ENCODE measurements at regions not wholly inside any gene's neighbourhood (a gene's known extent, or its start where the extent isn't known, plus 50 kb on each side); places are given as distances from the start of the nearest gene placed in this dataset.

DNA sequence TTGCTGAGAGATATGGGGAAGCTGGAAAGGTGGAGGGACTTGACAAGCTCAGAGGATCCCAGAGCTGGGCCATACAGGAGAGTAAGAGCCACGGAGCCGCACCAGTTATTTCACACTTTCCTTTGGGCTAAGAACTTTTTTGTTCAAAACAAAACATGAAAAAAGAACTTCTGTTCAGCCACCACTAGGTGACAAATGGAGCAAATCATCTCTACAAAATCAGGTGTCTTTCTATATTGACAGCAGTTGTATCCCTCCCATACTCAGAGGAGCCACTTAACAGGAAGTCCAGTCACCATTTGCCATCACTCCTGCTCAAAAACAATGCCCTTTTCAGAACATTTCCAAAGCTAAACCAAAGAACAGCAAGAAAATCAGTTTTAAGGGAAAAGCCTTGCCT, 70.3 kb upstream of the DBX2 start:
- Histone ChIP-seq H3F3A (ENCODE audit: insufficient read depth, low read length) (no peaks in the 10 kb centered on the region), H2AFZ (ENCODE audit: low read length) (no peak overlapping the region), H4K20me1 (ENCODE audit: insufficient read depth, low read length) (no peaks in the 10 kb centered on the region), H3K79me2 (ENCODE audit: insufficient read depth, low read length) (no peaks in the 10 kb centered on the region), H3K9ac (ENCODE audit: low read length) (no peak overlapping the region), H3K9me2 (ENCODE audit: low read depth, low read length) (no peaks in the 10 kb centered on the region), H3K4me2 (ENCODE audit: low read length) (no peak overlapping the region), H3K4me3 (ENCODE audit: low read depth, low read length, poor library complexity, severe bottlenecking) (no peak overlapping the region), H3K4me1 (ENCODE audit: insufficient read depth, low read length, severe bottlenecking) (no peaks in the 10 kb centered on the region), H3K36me3 (ENCODE audit: insufficient read depth, low read length) (no peaks in the 10 kb centered on the region), H3K27ac (ENCODE audit: low read depth, low read length, poor library complexity, severe bottlenecking) (no peak overlapping the region), H3K27me3 (ENCODE audit: insufficient read depth, low read length) (no peaks in the 10 kb centered on the region), H3K9me3 (ENCODE audit: low read length) (no peaks in the 10 kb centered on the region)
- TF ChIP-seq EZH2 (IDR thresholded peaks at IDR 0.05; ENCODE audit: borderline replicate concordance, low read length): no peak
- TF ChIP-seq, protein P1, sequence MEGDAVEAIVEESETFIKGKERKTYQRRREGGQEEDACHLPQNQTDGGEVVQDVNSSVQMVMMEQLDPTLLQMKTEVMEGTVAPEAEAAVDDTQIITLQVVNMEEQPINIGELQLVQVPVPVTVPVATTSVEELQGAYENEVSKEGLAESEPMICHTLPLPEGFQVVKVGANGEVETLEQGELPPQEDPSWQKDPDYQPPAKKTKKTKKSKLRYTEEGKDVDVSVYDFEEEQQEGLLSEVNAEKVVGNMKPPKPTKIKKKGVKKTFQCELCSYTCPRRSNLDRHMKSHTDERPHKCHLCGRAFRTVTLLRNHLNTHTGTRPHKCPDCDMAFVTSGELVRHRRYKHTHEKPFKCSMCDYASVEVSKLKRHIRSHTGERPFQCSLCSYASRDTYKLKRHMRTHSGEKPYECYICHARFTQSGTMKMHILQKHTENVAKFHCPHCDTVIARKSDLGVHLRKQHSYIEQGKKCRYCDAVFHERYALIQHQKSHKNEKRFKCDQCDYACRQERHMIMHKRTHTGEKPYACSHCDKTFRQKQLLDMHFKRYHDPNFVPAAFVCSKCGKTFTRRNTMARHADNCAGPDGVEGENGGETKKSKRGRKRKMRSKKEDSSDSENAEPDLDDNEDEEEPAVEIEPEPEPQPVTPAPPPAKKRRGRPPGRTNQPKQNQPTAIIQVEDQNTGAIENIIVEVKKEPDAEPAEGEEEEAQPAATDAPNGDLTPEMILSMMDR (IDR thresholded peaks at IDR 0.05; ENCODE audit: low read length): no peak; the same call in 1 of the 2 replicates

DNA sequence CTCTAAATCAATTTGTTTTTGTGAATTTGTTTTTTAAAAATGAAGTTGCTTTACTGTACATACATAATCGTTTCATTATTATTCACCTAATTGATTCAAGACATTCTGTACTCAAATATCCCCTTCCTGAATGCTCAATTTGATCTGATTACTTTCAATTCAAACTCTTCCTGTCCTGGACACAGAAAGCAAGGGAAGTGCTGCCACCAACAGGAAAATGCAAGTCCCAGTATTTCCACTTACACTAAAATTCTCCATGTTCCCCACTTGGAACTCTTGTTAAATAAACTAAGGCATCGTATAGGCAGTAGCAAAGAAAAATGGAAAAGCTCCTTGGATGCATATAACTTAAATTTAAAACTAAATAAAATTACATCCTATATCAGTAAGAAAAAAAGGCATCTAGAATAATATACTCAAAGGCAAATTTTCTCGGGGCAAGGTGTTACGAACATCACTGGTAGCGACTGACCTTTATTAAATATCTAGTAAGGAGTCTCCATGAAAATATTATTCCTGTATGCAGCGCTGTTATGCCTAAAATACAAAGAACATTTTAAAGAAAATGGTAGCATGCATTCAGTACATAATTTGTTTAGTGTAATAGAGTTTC, 72.0 kb upstream of the DBX2 start:
- no peaks in the 10 kb centered on the region for H4K20me1 ChIP-seq (ENCODE audit: insufficient read depth, low read length)
- H3K9me2 ChIP-seq (ENCODE audit: low read depth, low read length): no peaks in the 10 kb centered on the region
- no peak overlapping the region for H2AFZ ChIP-seq (ENCODE audit: low read length)
- H3K27me3 ChIP-seq (ENCODE audit: insufficient read depth, low read length): no peaks in the 10 kb centered on the region
- H3K27ac ChIP-seq (ENCODE audit: low read depth, low read length, poor library complexity, severe bottlenecking): no peak overlapping the region
- TF ChIP-seq, protein P1 (IDR thresholded peaks at IDR 0.05; ENCODE audit: low read length): no peak; the same call in 1 of the 2 replicates
- no peak for TF ChIP-seq EZH2 (IDR thresholded peaks at IDR 0.05; ENCODE audit: borderline replicate concordance, low read length)
- H3K9ac ChIP-seq (ENCODE audit: low read length): no peak overlapping the region
- H3F3A ChIP-seq (ENCODE audit: insufficient read depth, low read length): no peaks in the 10 kb centered on the region
- H3K4me3 ChIP-seq (ENCODE audit: low read depth, low read length, poor library complexity, severe bottlenecking): no peak overlapping the region
- H3K36me3 ChIP-seq (ENCODE audit: insufficient read depth, low read length): no peaks in the 10 kb centered on the region
- no peaks in the 10 kb centered on the region for H3K79me2 ChIP-seq (ENCODE audit: insufficient read depth, low read length)
- no peaks in the 10 kb centered on the region for H3K4me1 ChIP-seq (ENCODE audit: insufficient read depth, low read length, severe bottlenecking)
- no peaks in the 10 kb centered on the region for H3K9me3 ChIP-seq (ENCODE audit: low read length)
- H3K4me2 ChIP-seq (ENCODE audit: low read length): no peak overlapping the region

DNA sequence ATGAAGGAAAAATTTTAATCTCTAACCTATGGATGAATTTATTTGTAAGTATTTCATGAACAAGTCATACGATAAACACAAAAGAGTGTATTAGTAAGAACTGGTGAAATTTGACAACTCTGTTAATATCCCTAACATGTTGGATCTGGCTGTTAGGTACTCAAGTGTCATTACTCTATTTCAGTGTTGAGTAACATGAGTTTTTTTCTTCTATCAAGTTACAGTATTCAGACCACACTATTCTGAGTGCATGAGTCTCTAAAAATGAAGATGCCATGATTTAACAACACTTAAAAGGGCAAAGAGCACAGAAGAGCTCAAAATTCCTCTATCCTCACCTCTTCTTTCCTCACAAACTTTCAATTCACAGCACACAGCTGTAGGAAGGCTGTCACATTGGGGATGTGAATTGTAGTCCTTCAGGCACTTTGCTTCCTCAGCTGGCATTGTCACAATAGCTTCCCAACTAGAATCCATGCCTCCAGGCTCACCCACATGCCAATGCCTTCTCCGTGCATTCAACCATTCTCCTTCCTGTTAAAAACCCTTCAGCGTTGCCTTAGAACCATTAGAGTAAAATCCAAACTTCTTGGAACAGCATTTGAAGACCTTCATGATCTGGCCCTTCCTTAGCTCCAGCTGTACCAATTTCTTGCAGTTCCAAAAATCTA, 73.7 kb upstream of the DBX2 start:
- H3K27me3 ChIP-seq (ENCODE audit: insufficient read depth, low read length): no peaks in the 10 kb centered on the region
- TF ChIP-seq, protein P1 (IDR thresholded peaks at IDR 0.05; ENCODE audit: low read length): no peak
- no peak for TF ChIP-seq EZH2 (IDR thresholded peaks at IDR 0.05; ENCODE audit: borderline replicate concordance, low read length)
- H4K20me1 ChIP-seq (ENCODE audit: insufficient read depth, low read length): no peaks in the 10 kb centered on the region
- H3K9me3 ChIP-seq (ENCODE audit: low read length): no peaks in the 10 kb centered on the region
- H2AFZ ChIP-seq (ENCODE audit: low read length): no peak overlapping the region
- H3K79me2 ChIP-seq (ENCODE audit: insufficient read depth, low read length): no peaks in the 10 kb centered on the region
- H3K4me3 ChIP-seq (ENCODE audit: low read depth, low read length, poor library complexity, severe bottlenecking): no peak overlapping the region
- no peak overlapping the region for H3K27ac ChIP-seq (ENCODE audit: low read depth, low read length, poor library complexity, severe bottlenecking)
- no peaks in the 10 kb centered on the region for H3K9me2 ChIP-seq (ENCODE audit: low read depth, low read length)
- H3K4me1 ChIP-seq (ENCODE audit: insufficient read depth, low read length, severe bottlenecking): no peaks in the 10 kb centered on the region
- H3K36me3 ChIP-seq (ENCODE audit: insufficient read depth, low read length): no peaks in the 10 kb centered on the region
- H3F3A ChIP-seq (ENCODE audit: insufficient read depth, low read length): no peaks in the 10 kb centered on the region
- H3K9ac ChIP-seq (ENCODE audit: low read length): no peak overlapping the region
- no peak overlapping the region for H3K4me2 ChIP-seq (ENCODE audit: low read length)
